Activated CD4-positive, alpha-beta T cell treated with anti-CD3 and anti-CD28 coated beads for 4 hours (primary cell): ENCODE measurements at regions not wholly inside any gene's neighbourhood (a gene's known extent, or its start where the extent isn't known, plus 50 kb on each side); places are given as distances from the start of the nearest gene placed in this dataset.
"Not testable (repeated sequence)": the region's sequence is repeated elsewhere in the genome, so short reads cannot be mapped to it uniquely, and the experiment has no call there.

Source experiments
- DNase-seq, 2 donors: peaks; one replicate each; pipeline ENCODE4 v3.0.0-alpha.2; 2020

DNA sequence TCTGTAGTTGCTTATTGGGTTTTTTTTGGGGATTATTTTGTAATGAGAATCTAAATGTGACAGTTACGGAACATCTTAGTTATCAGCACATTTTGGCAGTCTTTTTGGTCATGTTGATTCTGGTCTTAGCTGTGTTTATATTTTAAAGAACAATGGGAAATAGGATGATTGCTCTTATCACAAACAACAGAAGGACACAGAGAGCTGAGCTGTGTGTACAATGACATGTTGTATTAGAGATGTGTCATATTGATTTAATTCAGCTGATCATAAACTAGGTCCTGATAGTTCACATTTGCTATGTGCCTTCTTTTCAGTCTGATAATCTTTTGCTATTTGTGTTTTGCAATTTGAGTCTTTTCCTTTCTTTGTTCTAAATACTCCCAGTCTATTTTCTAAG is 781.7 kb downstream of the TRHDE start:
- no peak for DNase-seq

DNA sequence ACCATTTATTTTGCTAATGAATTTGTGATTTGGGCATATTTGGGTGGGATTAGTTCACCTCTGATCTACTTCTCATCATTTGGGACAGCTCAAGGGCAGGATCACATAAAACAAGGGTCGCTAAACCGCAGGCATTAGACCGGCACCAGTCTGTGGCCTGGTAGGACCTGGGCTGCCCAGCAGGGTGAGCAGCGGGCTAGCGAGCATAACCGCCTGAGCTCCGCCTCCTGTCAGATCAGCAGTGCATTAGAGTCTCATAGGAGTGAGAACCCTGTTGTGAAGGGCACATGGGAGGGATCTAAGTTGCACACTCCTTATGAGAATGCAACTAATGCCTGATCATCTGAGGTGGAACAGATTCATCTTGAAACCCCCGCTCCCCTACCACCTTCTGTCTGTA is 785.3 kb downstream of the TRHDE start:
- DNase-seq, result no peak

DNA sequence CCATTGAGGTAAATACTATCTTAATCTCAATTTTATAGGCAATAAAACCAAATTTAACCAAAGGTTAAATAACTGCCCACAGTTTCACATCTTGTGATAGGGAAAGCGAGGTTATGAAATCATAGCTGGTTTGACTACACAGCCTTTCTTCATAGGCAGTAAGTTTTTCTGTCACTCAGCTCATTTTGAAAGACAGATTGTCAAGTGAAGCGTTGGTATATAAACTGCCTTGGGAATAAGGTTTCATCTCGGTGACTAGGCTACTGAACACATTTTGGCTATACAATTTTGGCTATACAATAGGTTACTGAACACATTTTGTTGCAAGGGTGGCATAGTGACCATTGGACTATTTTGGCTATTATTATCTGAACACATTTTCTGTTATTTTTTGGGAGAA is 793.7 kb downstream of the TRHDE start:
- DNase-seq, result no peak

DNA sequence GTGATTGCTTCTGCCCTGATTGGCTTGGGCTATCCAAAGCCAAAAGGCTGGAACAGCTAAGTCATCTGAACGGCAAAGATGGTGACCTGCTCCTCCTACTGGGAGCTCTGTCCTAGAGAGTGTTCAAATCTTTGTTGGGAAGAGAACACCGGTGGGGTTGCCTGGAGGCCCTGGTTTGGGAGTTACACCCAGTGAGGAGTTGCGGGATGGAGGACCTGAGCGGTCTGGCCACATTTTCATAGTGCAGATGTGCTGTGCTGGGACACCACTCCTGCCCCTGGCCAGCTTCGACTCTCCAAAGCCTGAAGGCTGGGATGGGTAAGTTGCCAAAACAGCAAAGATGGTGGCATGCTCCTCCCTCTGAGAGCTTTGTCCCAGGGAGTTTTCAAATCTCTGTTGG is 795.4 kb downstream of the TRHDE start:
- no peak for DNase-seq

DNA sequence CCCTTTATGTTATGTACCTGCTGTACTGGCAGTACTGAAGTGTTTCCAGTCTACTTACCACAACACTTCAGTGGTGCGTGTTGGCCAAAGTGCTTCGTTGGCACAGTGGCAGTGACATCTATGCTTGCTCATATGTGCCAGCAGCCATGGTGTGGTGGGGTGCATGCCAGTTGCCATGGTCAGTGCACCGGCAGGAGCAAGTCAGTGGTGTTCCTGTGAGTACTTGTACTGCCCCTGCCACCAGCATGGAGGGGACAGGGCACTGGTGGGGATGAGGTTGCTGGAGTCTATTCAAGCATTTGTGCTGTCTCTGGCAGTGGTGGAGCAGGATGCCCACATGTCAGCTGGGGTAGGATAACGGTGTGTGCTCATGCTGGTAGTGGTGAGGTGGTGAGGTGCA is 800.0 kb downstream of the TRHDE start:
- DNase-seq, result no peak

DNA sequence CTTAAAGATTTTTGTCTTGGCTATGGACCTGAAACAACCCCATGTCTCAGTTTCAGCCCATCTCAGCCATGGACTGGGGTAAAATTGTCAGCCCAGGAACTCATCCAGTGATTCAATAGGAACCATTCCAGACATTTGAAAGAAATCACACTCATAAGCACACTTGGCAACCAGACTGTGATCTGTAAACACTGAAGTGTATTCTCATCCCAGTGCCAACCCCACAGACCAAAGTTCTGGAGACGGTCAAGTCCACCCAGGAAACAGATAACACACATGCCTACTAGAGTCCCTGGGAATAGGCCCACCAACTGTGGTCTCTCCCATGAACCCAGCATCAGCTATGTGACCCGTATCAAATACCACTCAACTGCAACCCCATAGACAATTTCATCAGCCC is 804.6 kb downstream of the TRHDE start:
- DNase-seq, result no peak

DNA sequence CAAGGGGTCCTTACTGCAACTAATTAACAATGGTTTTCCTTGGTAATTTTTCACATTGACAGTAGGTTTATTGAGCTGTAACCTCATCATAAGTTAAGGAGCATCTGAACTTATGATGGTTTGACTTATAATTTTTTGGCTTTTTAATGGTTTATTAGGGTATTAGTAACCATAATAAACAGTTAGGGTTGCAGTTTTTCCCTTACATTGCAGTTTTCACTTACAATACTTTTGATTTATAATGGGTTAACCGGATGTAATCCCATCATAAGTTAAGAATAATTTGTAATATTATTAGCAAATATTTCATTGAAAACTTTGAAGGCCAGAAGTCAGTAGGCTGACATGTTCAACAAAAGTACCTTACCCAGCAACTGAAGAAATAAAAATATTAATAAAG is 811.6 kb downstream of the TRHDE start:
- DNase-seq, result no peak

DNA sequence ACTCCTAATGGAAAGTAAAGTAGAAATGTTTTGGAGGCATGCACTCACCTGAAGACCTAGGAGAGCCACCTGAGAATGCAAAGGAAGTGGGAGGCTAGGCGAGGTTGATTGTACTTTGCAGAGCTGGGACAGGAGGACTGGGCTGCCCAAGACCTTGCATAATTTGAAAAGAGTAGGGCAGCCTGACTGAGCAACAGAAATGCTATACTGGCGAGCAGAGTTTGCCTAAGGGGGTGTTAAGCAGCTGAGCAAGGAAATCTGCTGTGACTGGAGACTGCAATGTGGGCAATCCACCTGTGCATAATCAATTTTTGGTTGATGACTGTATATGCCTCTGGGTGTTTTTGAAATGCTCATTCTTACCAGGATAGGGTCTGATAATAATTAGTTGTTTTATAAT is 834.1 kb downstream of the TRHDE start:
- no peak for DNase-seq

DNA sequence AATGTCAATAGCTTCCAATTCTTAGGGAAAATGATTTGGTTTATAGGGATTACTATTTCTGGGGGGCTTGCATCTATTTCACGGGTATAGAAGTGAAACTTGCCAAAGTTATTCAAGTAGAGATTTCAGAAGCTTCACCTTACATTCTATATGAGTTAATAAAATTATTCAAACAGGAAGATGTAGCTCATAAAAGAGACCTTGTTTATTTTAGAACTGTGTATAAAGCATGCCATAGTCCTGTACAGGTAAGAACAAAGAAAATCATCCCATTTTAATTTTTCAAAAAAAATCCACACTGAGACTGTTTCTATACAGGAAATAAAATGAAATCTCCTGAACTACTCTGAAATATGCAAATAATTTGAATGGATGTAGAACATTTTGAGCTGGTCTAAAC is 834.7 kb downstream of the TRHDE start:
- DNase-seq, result no peak

DNA sequence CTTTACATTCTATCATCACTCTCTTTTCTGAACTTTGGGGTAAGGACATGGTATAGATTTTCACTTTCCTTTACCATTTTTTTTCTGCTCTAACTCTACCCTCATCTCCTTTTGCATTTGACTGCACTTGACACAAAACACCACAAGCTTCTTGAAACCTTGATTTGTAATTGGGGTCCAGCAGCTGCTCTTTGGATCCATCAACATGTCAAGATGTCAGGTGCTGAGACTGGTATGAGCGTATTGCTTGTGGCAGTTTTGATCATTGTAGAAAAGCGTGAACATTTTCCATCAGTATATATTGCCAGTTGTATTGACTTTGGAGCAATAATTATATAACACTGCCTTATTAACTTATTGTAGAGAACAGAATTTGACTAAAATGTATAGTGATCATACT is 838.6 kb downstream of the TRHDE start:
- DNase-seq, result no peak

DNA sequence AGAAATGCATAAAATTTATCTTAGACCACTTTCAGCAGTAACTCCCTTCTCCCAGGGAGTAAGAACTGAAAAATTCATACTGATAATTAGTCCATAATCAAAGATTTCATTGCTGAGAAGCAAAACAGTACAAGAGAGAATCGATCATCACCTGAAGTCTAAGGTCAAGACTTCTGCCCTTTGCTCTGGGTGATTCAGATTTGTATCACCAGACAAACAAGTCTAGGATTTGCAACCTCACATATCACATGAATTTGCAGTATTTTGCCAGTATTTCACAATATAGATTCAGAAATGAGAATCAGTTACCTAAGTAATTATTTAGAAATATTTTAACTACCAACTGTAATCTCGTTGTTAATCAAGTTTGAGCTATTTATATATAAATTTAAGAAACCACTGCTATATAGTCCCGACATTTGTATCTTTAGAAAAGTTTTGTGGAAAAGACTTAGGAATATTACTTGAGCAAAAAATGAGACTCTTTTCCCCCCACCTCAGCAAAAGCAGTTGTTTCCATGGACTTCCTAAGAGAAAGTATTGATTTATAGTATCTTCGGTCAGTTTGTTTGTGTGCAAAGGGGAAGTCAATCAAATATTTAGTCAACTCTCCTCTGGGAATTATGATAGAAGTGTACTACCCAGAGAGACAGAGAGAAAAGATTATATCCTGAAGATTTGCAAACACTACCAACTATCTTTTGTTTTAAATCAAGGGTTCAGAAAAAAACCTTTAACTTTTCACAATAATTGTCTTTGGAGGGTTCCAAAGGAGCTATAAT is 840.1 kb downstream of the TRHDE start:
- no peak for DNase-seq

DNA sequence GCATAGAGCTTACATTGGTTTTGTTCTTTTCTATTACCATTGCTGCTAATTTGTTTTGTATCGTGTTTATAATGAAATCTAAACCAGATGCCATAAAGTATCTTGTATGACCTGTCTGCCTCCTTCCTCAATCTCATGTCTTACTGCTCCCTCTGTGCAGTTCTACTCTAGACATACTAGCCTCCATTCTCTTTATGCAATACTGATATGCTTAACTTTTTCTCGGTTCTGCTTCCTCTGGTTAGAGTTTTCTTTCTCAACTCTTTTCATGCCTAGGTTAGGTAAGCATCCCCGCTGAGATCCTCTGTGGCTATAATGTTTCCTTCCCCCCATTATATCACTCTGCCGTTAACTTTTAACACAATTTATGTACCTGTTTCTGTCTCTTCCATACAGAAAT is 852.3 kb downstream of the TRHDE start:
- no peak for DNase-seq

DNA sequence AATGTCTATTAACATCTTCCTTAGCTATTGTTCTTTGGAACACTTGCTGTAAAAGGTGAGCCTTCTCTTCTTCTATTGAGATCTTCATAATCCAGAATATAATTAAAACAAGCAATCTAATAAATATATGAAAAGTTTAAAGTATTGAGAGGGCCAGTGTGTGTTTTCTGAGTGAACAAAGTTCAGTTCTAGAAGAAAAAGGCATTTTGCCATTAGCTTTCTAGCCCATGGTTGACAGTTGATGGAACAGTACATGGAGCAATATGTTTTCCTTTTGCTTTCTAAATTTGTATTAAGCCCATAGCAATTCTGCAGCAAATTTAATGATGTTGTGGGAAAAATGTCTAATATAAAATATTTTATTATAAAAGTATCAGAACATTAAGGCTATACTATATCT is 853.0 kb downstream of the TRHDE start:
- no peak for DNase-seq

DNA sequence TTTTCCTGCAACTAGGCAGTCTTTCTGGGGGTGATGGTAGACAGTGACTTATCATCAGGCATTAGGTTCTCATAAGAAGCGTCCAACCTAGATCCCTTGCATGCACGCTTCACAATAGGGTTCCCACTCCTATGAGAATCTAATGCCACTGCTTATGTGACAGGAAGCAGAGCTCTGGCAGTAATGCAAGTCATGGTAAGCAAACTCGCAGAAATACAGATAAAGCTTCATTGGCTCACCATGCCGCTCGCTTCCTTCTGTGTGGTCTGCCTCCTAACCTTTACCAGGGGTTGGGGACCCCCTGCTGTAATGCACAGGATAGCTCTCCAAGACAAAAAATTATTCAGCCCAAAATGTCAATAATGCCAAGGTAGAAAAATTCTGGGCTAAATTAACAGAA is 864.2 kb downstream of the TRHDE start:
- DNase-seq, result no peak

DNA sequence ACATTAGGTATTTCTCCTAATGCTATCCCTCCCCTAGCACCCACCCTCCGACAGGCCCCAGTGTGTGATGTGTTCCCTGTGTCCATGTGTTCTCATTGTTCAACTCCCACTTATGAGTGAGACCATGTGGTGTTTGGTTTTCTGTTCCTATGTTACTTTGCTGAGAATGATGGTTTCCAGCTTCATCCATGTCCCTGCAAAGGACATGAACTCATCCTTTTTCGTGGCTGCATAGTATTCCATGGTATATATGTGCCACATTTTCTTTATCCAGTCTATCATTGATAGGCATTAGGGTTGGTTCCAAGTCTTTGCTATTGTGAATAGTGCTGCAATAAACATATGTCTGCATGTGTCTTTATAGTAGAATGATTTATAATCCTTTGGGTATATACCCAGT is 867.5 kb downstream of the TRHDE start:
- not testable (repeated sequence) for DNase-seq

DNA sequence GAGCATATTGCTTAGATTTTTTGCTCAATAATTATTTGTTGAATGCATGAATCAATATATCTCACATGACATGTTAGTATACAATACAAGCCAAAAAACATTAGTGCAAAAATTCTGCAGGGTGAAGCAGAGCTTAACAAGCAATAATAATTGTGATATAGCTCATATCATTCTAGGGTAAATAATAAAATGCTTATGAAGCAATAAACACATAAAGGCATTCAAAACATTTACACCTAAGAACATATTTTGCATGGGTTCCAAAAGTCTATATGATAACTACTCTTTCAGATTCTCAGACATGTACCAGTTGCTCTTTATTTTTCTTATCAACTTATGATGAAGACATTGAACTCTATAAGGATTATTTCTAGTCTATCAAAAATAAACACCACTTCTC is 886.2 kb downstream of the TRHDE start:
- DNase-seq, result no peak

DNA sequence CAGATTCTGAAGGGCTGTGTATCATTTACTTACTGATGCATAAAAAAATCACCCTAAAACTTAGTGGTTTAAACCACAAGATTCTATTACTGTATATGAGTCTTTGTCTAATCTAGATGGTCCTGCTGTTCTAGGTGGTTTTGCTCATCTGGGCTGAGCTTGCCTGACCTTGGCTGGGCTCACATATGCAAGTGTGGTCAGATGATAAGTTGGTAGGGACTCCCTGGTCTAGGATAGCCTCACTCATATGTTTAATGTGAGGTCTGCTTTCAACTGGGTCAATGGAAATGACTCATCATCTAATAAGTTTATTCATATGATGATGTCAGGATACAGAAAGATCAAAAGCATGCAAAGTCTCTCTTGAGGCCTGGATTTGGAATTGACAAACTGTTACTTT is 887.8 kb downstream of the TRHDE start:
- no peak for DNase-seq

DNA sequence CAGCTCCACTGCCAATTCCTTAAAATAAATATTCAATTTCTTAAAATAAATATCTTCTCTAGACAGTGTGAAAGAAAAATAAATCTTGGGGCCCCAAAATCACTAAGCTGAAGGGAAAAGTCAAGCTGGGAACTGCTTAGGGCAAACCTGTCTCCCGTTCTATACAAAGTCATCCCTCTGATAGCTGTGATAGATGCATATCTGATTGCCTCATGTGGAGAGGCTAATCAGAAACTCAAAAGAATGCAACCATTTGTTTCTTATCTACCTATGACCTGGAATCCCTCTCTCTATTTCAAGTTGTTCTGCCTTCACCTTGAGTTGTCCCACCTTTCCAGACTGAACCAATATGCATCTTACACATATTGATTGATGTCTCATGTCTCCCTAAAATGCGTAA is 889.8 kb downstream of the TRHDE start:
- DNase-seq, result no peak

DNA sequence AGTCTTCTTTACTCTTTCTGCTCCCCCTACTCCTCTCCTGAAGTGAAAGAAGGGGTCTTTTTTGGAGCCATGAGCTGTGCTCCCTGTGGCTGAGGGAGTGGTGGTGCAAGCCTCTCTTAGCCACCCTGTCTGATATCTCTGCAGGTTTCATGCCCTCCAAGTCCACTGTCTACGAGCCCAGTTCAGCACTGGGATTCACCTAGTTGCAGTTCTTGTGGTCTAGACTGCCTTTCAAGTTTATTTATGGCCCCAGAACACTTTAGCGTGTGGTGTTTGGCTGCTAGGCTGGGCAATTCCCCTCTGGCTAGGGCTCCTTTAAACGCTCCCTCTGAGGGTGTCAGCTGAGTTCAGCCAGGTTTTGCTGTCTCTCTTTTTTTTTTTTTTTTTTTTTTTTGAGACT is 908.6 kb downstream of the TRHDE start:
- DNase-seq, result no peak

DNA sequence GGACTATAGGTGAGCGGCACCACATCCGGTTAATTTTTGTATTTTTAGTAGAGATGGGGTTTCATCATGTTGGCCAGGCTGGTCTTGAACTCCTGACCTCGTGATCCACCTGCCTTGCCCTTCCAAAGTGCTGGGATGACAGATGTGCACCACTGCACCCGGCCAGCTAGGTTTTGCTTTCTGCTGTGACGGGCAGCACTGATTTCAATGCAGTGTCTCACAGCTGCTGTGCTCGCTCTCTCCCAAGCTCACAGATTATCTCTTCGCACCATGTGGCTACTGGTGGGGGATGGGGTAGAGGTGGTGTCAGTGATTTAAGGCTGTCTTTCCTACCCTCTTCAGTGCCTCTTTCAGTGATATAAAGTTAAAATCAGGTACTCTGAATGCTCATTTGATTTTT is 909.1 kb downstream of the TRHDE start:
- DNase-seq, result no peak

DNA sequence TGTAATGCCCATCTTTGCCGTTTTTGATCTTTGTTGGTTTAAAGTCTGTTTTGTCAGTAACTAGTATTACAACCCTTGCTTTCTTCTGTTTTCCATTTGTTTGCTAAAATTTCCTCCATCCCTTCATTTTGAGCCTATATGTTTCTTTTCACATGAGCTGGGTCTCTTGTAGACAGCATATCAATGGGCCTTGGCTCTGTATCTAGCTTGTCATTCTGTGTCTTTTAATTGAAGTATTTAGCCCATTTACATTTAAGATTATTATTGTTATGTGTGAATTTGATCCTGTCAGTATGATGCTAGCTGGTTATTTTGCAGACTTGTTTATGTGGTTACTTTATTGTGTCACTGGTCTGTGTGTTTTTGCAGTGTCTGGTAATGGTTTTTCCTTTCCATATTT is 913.2 kb downstream of the TRHDE start:
- no peak for DNase-seq

DNA sequence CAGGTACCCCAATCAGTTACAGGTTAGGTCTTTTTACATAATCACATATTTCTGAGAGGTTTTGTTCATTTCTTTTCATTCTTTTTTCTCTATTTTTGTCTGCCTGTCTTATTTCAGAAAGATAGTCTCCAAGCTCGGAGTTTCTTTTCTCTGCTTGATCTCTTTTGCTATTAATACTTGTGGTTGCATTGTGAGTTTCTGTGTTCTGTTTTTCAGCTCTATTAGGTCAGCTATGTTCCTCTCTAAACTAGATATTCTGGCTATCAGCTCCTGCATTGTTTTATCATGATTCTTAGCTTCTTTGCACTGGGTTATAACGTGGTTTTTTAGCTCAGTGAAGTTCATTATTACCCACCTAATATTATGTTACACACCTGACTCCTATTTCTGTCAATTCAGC is 914.1 kb downstream of the TRHDE start:
- DNase-seq, result no peak

DNA sequence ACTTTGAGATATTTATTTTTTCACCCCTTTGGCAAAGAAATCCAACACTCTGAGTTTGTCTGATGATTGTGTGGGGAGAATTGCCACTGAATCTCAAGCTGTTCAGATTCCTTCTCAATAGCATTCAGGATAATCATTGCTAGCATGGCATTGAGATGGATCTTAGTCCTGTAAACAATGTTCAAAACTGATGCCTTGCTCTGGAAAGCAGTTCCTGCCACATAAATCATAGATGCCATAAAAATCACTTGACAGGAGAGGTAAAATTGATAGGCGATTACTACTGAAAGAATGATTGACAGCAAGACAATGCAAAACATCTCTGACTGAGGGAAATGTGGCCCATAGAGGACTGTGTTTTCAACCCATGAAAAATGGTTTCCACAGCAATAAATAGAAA is 915.6 kb downstream of the TRHDE start:
- no peak for DNase-seq

DNA sequence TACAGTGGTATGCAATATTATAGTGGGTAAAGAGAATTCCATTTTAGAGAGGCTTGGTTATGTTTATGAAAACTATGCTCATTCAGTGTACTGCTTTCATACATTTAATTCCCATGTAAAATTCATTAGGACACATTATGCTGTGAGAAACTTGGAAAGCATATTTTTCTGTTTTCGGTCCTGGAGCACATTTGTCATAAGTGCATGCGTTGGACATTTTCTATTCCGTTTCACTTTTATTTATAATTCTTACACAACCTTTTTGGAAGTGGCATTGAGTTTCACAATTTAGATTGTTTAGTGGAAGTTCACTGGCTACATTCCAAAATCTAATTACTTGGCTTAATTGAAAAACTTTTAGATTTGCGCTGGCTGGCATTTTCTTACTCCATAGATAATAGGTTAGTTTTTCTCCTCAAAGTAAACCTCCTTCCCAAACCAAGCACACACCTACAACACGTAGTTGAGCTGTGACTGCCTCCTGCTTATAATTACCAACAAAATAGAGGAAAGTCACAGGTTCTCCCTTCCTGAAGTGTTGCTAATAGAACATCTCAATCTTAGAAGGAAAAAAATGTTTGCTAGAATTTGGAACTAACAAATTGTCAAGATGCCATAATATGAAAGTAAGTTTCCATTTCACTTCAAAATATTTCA is 938.5 kb downstream of the TRHDE start:
- DNase-seq, result no peak

DNA sequence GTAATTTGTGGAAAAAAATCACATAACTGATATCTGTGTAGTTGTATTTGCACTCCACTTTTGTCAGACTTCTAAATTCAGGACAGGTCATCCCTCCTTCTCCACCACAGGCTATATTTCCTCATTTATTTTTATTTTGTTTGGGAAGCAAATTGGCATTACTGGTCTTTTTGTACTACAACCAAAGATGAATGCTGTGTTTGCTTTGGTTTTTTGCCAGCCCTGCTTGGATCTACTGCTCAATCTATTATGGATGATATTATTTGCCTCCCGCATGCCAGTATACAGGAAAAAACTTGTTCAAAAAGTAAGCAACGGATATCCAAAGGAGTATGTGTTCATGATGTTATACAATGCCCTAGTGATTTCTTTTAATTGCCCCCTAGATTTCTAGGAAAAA is 948.8 kb downstream of the TRHDE start:
- no peak for DNase-seq
